Tibial nerve (tissue), 4 donors: ENCODE measurements at regions not wholly inside any gene's neighbourhood (a gene's known extent, or its start where the extent isn't known, plus 50 kb on each side); places are given as distances from the start of the nearest gene placed in this dataset.

Experiments
- EP300 ChIP-seq, 2 donors: sonication (generic); formaldehyde crosslinking; IDR thresholded peaks; one replicate each; pipeline ENCODE4 v1.6.1; 2017; ENCODE audit warnings: antibody characterized with exemption in 2 of 2, mild to moderate bottlenecking in 1 of 2
- TF ChIP-seq, protein P1 (sequence below), 5 experiments: fragments of 200-600 bp in 3 of 5; fragments of 450-650 bp in 2 of 5; sonication (generic) in 3 of 5; IDR thresholded peaks; one replicate each; pipeline ENCODE4 v1.5.1; 2016 to 2019; ENCODE audit warnings: antibody characterized with exemption in 5 of 5, mild to moderate bottlenecking in 3 of 5, moderate library complexity in 2 of 5

DNA sequence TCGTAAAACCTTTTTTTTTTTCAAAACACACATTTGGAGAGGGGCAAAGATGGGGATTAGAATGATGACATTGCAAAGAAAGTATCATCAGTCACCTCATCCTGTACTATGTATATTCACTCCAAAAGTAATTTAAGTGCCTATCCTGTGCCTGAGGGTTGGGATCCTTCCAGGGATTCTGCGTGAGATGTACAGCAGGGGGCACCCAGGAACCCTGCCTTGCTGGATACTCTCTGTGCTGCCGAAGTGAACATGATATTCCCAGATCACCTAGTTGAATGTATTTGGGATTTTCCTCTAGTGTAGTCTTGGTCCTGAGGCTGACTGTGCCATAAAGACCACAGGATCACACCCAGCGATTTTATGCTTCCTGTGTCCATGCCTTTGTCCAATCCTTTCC, 372.7 kb downstream of the IPO8 start:
- TF ChIP-seq, protein P1, sequence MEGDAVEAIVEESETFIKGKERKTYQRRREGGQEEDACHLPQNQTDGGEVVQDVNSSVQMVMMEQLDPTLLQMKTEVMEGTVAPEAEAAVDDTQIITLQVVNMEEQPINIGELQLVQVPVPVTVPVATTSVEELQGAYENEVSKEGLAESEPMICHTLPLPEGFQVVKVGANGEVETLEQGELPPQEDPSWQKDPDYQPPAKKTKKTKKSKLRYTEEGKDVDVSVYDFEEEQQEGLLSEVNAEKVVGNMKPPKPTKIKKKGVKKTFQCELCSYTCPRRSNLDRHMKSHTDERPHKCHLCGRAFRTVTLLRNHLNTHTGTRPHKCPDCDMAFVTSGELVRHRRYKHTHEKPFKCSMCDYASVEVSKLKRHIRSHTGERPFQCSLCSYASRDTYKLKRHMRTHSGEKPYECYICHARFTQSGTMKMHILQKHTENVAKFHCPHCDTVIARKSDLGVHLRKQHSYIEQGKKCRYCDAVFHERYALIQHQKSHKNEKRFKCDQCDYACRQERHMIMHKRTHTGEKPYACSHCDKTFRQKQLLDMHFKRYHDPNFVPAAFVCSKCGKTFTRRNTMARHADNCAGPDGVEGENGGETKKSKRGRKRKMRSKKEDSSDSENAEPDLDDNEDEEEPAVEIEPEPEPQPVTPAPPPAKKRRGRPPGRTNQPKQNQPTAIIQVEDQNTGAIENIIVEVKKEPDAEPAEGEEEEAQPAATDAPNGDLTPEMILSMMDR (IDR thresholded peaks at IDR 0.05): no peak
- TF ChIP-seq EP300 (IDR thresholded peaks at IDR 0.05): no peak
